Hematopoietic multipotent progenitor cell treated with erythropoietin and hydrocortisone succinate and interleukin-3 and kit ligand, for 6 days (in vitro differentiated cells): ENCODE measurements at regions not wholly inside any gene's neighbourhood (a gene's known extent, or its start where the extent isn't known, plus 50 kb on each side); places are given as distances from the start of the nearest gene placed in this dataset.

ENCODE experiments used
- DNase-seq: peaks from one replicate; pipeline ENCODE4 v3.0.0-alpha.2; 2015

- DNase-seq, result no peak
Observed at GRCh38 chrY:19354061-19354856, 390.3 kb downstream of the KDM5D start.

- no peak for DNase-seq
Observed at GRCh38 chrY:19351616-19352015, 392.9 kb downstream of the KDM5D start.

GRCh38 chrY:19321701-19322100 is 422.8 kb downstream of the KDM5D start:
- DNase-seq, result no peak

- no peak for DNase-seq
Observed at GRCh38 chrY:19319135-19319534, 425.4 kb downstream of the KDM5D start.

- DNase-seq, result no peak
Observed at GRCh38 chrY:19317271-19317987, 427.1 kb downstream of the KDM5D start.

- DNase-seq, result no peak
Observed at GRCh38 chrY:19307627-19308026, 436.9 kb downstream of the KDM5D start.

- no peak for DNase-seq
Observed at GRCh38 chrY:19303136-19303535, 441.4 kb downstream of the KDM5D start.

- DNase-seq, result no peak
Observed at GRCh38 chrY:19290925-19291324, 453.6 kb downstream of the KDM5D start.

GRCh38 chrY:19274076-19274475 is 470.4 kb downstream of the KDM5D start:
- no peak for DNase-seq

- DNase-seq, result no peak
Observed at GRCh38 chrY:19268331-19268730, 476.2 kb downstream of the KDM5D start.

- no peak for DNase-seq
Observed at GRCh38 chrY:19265404-19265803, 479.1 kb downstream of the KDM5D start.

GRCh38 chrY:19262310-19262709 is 482.2 kb downstream of the KDM5D start:
- no peak for DNase-seq

GRCh38 chrY:19232276-19232994 is 458.9 kb upstream of the HSFY2 start:
- no peak for DNase-seq

GRCh38 chrY:19220784-19221183 is 447.2 kb upstream of the HSFY2 start:
- no peak for DNase-seq

GRCh38 chrY:19208915-19209314 is 435.4 kb upstream of the HSFY2 start:
- DNase-seq, result peak; percentile 1

GRCh38 chrY:19207048-19207447 is 433.5 kb upstream of the HSFY2 start:
- DNase-seq, result no peak

GRCh38 chrY:19180824-19181223 is 407.3 kb upstream of the HSFY2 start:
- no peak for DNase-seq

GRCh38 chrY:19168202-19168565 is 394.6 kb upstream of the HSFY2 start:
- no peak for DNase-seq

- DNase-seq, result no peak
Observed at GRCh38 chrY:19167319-19168201, 394.0 kb upstream of the HSFY2 start.

- no peak for DNase-seq
Observed at GRCh38 chrY:19148783-19149182, 375.2 kb upstream of the HSFY2 start.

- no peak for DNase-seq
Observed at GRCh38 chrY:19146296-19146695, 372.8 kb upstream of the HSFY2 start.

GRCh38 chrY:19142093-19142492 is 368.6 kb upstream of the HSFY2 start:
- no peak for DNase-seq
